Brain pericyte (primary cell): ENCODE measurements at regions not wholly inside any gene's neighbourhood (a gene's known extent, or its start where the extent isn't known, plus 50 kb on each side); places are given as distances from the start of the nearest gene placed in this dataset.

ENCODE experiments used
- DNase-seq: peaks from one replicate; pipeline ENCODE4 v3.0.0-alpha.2; 2012; ENCODE audit warnings: low read depth, low spot score

- DNase-seq, result no peak
Measured at GRCh38 chr4:148764720-148765119, 322.5 kb upstream of the NR3C2 start.

GRCh38 chr4:148757171-148757570 is 315.0 kb upstream of the NR3C2 start:
- DNase-seq, result no peak

DNA sequence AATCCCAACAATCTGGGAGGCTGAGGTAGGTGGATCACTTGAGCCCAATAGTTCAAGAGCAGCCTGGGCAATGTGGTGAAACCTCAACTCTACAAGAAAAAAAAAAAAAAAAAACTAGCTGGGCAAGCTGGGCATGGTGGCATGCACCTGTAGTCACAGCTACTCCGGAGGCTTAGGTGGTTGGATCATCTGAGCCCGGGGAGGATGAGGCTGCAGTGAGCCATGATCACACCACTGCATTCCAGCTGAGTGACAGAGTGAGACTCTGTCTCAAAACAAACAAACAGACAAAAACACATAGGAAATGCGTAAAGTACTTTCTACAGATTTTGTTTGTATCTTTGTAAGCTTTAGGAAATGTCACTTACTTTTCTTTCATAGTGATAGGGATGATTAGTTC is 307.2 kb upstream of the NR3C2 start:
- no peak for DNase-seq

DNA sequence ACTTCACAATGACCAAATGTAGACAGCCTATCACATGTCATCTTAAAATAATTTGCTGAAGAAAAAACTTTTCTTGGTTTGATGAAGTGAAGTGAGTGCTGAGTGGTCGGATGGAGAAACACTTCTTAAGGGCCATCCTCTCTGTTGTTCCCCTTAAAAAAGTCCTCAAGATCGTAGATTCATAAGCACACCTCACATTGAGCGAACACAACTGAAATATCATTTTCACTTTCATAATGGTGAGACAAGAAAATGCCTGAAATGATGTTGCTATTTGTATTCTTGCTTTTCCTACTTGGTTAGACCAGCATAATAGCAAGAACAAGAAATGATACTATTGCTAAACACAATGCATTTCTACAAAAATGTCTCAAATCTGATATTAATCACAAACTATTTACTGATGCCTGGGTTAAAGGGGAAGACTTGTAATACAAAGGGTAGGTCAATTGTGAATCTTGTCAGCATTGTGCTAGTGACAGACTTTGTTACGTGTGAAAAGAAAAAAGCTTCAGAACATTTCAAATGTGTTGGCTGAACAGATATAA is 305.6 kb upstream of the NR3C2 start:
- DNase-seq, result no peak

DNA sequence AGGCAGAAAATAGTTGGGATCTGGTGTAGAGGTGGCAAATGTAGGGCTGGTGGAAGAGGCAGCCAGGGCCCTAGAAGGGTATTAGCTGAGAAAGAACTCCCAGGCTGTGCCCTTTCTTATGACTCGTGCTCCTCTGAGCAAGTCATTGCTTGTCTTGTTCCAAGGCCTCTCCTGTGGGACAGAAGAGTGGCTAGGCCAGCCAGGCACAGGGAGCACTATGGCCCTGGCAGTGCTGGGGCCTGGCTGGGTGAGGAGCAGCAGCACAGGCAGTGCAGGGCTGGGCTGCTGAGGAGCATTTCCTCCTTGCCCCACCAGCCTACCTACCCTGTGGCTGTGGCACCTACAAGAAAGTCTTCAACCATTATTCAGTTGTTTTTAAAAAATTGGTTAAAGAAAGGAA is 298.5 kb upstream of the NR3C2 start:
- no peak for DNase-seq

DNA sequence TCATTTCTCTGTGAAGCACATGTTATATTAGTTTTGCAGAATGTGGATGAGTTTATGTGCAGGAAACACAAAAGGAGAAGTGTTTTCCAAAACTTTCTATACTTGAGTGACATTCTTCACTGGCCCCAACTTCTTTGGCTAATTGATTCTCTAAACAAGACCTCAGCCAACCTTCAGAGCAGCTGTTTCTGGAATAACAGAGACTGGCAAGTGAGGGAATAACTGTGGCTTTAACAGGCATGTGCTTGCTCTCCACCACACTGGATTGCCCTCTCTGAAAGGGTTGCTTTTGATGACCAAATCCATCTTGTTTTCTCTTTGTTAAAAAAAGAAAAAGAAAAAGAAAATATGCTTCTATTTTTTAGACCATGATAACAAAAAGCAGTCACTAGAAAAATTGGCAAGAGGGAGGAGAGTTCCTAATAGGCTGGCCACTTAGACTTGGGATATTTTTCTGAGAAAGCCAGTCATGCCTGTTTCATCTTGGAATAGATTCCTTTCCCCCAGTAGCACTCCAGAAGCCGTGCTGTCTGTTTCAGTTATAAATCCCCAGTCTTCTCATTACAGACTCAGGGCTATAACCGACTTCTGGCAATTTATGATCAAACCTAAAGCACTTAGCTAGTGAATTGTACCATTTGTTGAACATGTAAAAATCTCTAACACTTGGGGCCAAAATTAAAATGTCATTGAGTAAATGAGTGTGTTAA is 295.0 kb upstream of the NR3C2 start:
- DNase-seq, result no peak

- no peak for DNase-seq
Measured at GRCh38 chr4:148735432-148736155, 293.4 kb upstream of the NR3C2 start.

- no peak for DNase-seq
Measured at GRCh38 chr4:148730766-148731165, 288.6 kb upstream of the NR3C2 start.

- no peak for DNase-seq
Measured at GRCh38 chr4:148730082-148730640, 287.9 kb upstream of the NR3C2 start.

- no peak for DNase-seq
Measured at GRCh38 chr4:148717988-148718387, 275.8 kb upstream of the NR3C2 start.

- DNase-seq, result no peak
Measured at GRCh38 chr4:148716431-148717052, 274.3 kb upstream of the NR3C2 start.

DNA sequence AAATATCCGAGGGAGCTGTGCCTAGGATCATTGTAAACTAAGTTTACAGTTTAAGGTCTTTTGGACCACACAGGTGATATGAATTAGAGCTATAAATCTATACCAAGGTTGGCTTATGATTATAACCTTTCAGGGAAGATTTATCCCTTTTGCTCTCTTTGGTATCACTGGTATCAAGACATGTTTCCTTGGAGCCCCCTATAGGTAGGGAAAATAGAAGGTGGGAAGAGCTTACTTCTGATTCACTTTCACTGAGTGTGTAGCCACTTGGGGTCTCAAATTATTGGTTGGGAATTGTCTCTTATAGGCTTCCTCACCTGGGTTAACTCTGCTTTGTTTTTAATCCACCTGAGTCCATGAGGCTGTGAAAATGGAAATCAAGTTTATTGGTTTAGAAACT is 262.1 kb upstream of the NR3C2 start:
- no peak for DNase-seq

- no peak for DNase-seq
Measured at GRCh38 chr4:148694702-148695101, 252.5 kb upstream of the NR3C2 start.

- no peak for DNase-seq
Measured at GRCh38 chr4:148693913-148694649, 251.9 kb upstream of the NR3C2 start.

GRCh38 chr4:148692242-148692641 is 250.0 kb upstream of the NR3C2 start:
- DNase-seq, result no peak

GRCh38 chr4:148686449-148686848 is 244.2 kb upstream of the NR3C2 start:
- no peak for DNase-seq

- DNase-seq, result no peak
Measured at GRCh38 chr4:148684638-148685037, 242.4 kb upstream of the NR3C2 start.

DNA sequence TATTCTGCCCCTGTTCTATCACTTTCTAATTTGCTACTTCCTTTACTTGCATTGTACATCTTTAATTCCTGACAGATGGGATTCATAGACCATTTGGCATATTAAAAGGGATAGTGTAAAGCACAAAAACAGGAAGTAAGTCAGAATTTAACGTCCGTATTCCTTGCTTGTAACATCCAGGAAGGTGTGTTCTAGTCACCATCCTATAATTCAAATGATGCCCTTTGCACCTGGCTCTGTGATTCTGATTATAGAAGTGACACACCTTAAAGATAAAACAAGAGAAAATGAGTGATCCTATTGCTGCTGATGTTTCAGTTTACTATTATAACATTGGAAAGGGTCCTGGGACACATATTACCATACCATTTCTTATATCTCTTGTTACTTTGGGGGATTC is 238.7 kb upstream of the NR3C2 start:
- DNase-seq, result no peak

DNA sequence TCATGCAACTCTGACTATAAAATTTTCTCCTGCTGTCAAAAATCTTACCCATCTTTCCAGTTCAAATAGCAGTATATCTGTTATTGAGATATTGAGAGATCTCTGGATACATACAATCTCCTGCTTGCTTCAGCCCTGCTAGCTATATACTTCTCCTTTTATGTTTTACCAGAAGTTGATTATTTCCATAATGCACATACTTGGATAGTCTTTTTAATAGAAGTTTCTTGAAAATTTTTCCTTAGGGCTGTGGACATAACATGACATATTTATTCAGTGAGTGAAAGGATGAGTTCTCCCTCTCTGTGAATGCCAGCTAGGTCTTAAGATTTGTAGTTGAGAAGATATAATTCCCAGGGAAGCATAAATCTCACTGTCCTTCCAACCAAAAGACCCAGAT is 234.1 kb upstream of the NR3C2 start:
- DNase-seq, result no peak

- DNase-seq, result no peak
Measured at GRCh38 chr4:148674876-148675275, 232.7 kb upstream of the NR3C2 start.

DNA sequence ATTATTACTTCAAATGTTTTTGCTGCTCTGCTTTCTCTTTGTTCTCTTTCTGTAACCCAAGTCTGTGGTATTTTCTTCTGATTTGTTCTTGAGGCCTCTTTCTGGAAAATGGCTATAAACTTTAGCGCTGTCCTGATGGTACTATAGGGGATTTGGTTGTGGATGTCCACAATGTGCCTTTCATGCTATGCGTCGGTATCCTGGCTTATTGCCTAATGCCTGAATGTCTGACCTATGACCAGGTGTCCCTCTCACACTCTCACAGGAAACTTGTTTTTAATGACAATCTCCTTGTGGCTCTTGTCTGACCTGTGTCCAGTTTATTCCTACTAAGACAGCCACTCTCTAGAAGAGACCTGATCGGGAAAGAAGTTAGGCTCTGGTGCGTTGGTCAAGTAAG is 222.4 kb upstream of the NR3C2 start:
- no peak for DNase-seq

GRCh38 chr4:148654131-148654530 is 211.9 kb upstream of the NR3C2 start:
- no peak for DNase-seq
